ENCODE measurements at regions not wholly inside any gene's neighbourhood (a gene's known extent, or its start where the extent isn't known, plus 50 kb on each side); places are given as distances from the start of the nearest gene placed in this dataset.

GRCh38 chr6:155832596-155832995, 377.0 kb upstream of the NOX3 start:
- no peak overlapping the region for H3K4me3 ChIP-seq (replicated peaks; ENCODE audit: low read depth, low read length)
- TF ChIP-seq, protein P1, sequence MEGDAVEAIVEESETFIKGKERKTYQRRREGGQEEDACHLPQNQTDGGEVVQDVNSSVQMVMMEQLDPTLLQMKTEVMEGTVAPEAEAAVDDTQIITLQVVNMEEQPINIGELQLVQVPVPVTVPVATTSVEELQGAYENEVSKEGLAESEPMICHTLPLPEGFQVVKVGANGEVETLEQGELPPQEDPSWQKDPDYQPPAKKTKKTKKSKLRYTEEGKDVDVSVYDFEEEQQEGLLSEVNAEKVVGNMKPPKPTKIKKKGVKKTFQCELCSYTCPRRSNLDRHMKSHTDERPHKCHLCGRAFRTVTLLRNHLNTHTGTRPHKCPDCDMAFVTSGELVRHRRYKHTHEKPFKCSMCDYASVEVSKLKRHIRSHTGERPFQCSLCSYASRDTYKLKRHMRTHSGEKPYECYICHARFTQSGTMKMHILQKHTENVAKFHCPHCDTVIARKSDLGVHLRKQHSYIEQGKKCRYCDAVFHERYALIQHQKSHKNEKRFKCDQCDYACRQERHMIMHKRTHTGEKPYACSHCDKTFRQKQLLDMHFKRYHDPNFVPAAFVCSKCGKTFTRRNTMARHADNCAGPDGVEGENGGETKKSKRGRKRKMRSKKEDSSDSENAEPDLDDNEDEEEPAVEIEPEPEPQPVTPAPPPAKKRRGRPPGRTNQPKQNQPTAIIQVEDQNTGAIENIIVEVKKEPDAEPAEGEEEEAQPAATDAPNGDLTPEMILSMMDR (IDR thresholded peaks at IDR 0.05; ENCODE audit: low read depth, low read length, missing control alignments), result no peak
- peak; percentile 21 for DNase-seq (ENCODE audit: extremely low read depth, low read depth)

DNA sequence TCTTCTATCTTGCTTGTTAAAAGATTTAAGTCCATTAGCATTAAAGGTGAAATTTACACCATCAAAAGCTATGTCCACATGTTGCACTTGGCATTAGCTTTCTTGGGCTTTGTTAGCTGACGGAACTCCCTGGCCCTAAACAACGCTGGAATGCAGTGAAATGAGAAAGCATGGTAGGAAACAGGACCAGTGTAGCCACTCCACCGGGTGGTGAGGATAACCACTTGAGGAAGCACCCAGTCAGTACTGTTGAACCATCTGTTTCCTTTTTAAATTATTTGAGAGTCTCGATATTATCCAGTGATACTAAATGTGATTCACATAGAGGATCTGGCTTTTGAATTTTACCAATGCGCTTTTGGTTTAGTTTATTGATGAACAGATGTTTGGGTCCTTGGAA, 374.9 kb upstream of the NOX3 start:
- no peak for DNase-seq (ENCODE audit: extremely low read depth, low read depth)
- H3K4me3 ChIP-seq (replicated peaks; ENCODE audit: low read depth, low read length), result no peak overlapping the region
- TF ChIP-seq, protein P1 (IDR thresholded peaks at IDR 0.05; ENCODE audit: low read depth, low read length, missing control alignments), result no peak

GRCh38 chr6:155829646-155830045, 374.0 kb upstream of the NOX3 start:
- H3K4me3 ChIP-seq (replicated peaks; ENCODE audit: low read depth, low read length), result no peak overlapping the region
- TF ChIP-seq, protein P1 (IDR thresholded peaks at IDR 0.05; ENCODE audit: low read depth, low read length, missing control alignments), result no peak
- DNase-seq (ENCODE audit: extremely low read depth, low read depth), result no peak

GRCh38 chr6:155828989-155829388, 373.4 kb upstream of the NOX3 start:
- DNase-seq (ENCODE audit: extremely low read depth, low read depth), result no peak
- TF ChIP-seq, protein P1 (IDR thresholded peaks at IDR 0.05; ENCODE audit: low read depth, low read length, missing control alignments), result no peak
- H3K4me3 ChIP-seq (replicated peaks; ENCODE audit: low read depth, low read length), result no peak overlapping the region

GRCh38 chr6:155818698-155819097, 363.1 kb upstream of the NOX3 start:
- no peak for DNase-seq (ENCODE audit: extremely low read depth, low read depth)
- TF ChIP-seq, protein P1 (IDR thresholded peaks at IDR 0.05; ENCODE audit: low read depth, low read length, missing control alignments), result no peak
- no peak overlapping the region for H3K4me3 ChIP-seq (replicated peaks; ENCODE audit: low read depth, low read length)

GRCh38 chr6:155813548-155813947, 357.9 kb upstream of the NOX3 start:
- TF ChIP-seq, protein P1 (IDR thresholded peaks at IDR 0.05; ENCODE audit: low read depth, low read length, missing control alignments), result no peak
- no peak overlapping the region for H3K4me3 ChIP-seq (replicated peaks; ENCODE audit: low read depth, low read length)
- no peak for DNase-seq (ENCODE audit: extremely low read depth, low read depth)

DNA sequence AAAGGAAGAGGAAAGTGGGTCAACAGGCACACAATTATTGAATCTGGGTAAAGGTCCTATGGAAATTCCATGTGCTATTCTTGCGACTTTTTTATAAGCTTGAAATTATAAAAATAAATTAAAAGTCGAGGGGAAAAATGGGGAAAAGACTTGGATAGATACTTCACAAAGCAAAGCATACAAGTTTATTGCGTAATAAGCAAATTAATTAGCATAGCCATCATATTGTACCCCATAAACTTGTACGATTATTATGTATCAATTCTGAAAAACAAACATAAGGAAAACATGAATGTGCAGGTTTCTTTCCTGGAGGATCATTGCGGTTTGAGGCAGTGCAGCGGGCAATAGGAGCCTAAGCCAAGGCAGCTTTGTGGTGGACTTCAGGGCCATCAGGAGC, 351.6 kb upstream of the NOX3 start:
- no peak for DNase-seq (ENCODE audit: extremely low read depth, low read depth)
- TF ChIP-seq, protein P1 (IDR thresholded peaks at IDR 0.05; ENCODE audit: low read depth, low read length, missing control alignments), result no peak
- no peak overlapping the region for H3K4me3 ChIP-seq (replicated peaks; ENCODE audit: low read depth, low read length)
